ENCODE measurements at regions not wholly inside any gene's neighbourhood (a gene's known extent, or its start where the extent isn't known, plus 50 kb on each side); places are given as distances from the start of the nearest gene placed in this dataset.

- TF ChIP-seq CTCF (conservative IDR thresholded peaks at IDR 0.05; ENCODE audit: low read depth, low read length) (no peak), EZH2 (IDR thresholded peaks at IDR 0.05; ENCODE audit: low read length, unreplicated experiment) (no peak)
Measured at GRCh38 chr13:58379221-58379620, 747.7 kb downstream of the PCDH17 start.
